Vagina (tissue), 2 donors: ENCODE measurements at regions not wholly inside any gene's neighbourhood (a gene's known extent, or its start where the extent isn't known, plus 50 kb on each side); places are given as distances from the start of the nearest gene placed in this dataset.
"Not testable (repeated sequence)": the region's sequence is repeated elsewhere in the genome, so short reads cannot be mapped to it uniquely, and the experiment has no call there.

Experiments used
- DNase-seq, 2 donors: peaks; one replicate each; pipeline ENCODE4 v3.0.0-alpha.2; 2017; ENCODE audit errors: extremely low spot score in 2 of 2
- H3K27ac ChIP-seq: fragments of 200-600 bp; sonication (generic); one replicate; pipeline ENCODE4 v1.5.1; 2019
- H3K27me3 ChIP-seq: fragments of 200-600 bp; sonication (generic); one replicate; pipeline ENCODE4 v1.5.1; 2019
- H3K36me3 ChIP-seq, 2 donors: fragments of 200-600 bp; sonication (generic); one replicate each; pipeline ENCODE4 v1.5.1; 2017 to 2019
- H3K4me1 ChIP-seq: fragments of 200-600 bp; sonication (generic); one replicate; pipeline ENCODE4 v1.5.1; 2019
- H3K4me3 ChIP-seq, 2 donors: fragments of 200-600 bp; sonication (generic); 1 replicate in 1 of 2; 2 replicates in 1 of 2; pipeline ENCODE4 v1.5.1; 2016 to 2019
- H3K9me3 ChIP-seq: fragments of 200-600 bp; sonication (generic); one replicate; pipeline ENCODE4 v1.5.1; 2019
- CTCF ChIP-seq, 3 experiments: fragments of 450-650 bp in 2 of 3; fragments of 200-600 bp in 1 of 3; sonication (generic) in 1 of 3; IDR thresholded peaks; one replicate each; pipeline ENCODE4 v1.5.1; 2017 to 2019; ENCODE audit warnings: antibody characterized with exemption in 3 of 3, mild to moderate bottlenecking in 2 of 3, moderate library complexity in 2 of 3
- POLR2A ChIP-seq, 2 donors: fragments of 450-650 bp; IDR thresholded peaks; one replicate each; pipeline ENCODE4 v1.6.1; 2017; ENCODE audit warnings: antibody characterized with exemption in 2 of 2, mild to moderate bottlenecking in 2 of 2, moderate library complexity in 2 of 2
- POLR2AphosphoS5 ChIP-seq, 2 donors: sonication (generic); formaldehyde crosslinking; IDR thresholded peaks; one replicate each; pipeline ENCODE4 v1.9.0; 2017; ENCODE audit warnings: antibody characterized with exemption in 2 of 2, mild to moderate bottlenecking in 2 of 2, low read depth in 1 of 2; ENCODE audit not compliant: insufficient read depth in 1 of 2
- intact Hi-C: fragments of 100-400 bp; cut with DNase I; formaldehyde crosslinking; loops from one replicate; pipeline ENCODE4 v1.15.1; 2023

- DNase-seq, H3K9me3 ChIP-seq, H3K27ac ChIP-seq, H3K36me3 ChIP-seq, H3K27me3 ChIP-seq, H3K4me1 ChIP-seq, intact Hi-C loops, H3K4me3 ChIP-seq: not testable (repeated sequence)
Measured at GRCh38 chr2:179385756-179386155, 121.1 kb upstream of the SESTD1 start.

GRCh38 chr2:179383975-179384374 lies 119.3 kb upstream of the SESTD1 start:
- Histone ChIP-seq H3K27me3 (no peaks in the 10 kb centered on the region), H3K9me3 (no peaks in the 10 kb centered on the region), H3K4me3 (no peak overlapping the region), H3K27ac (no peak overlapping the region), H3K4me1 (no peaks in the 10 kb centered on the region), H3K36me3 (no peaks in the 10 kb centered on the region)
- TF ChIP-seq POLR2A (IDR thresholded peaks at IDR 0.05) (no peak), POLR2AphosphoS5 (IDR thresholded peaks at IDR 0.05; ENCODE audit: insufficient read depth in 1 of 2, low read depth in 1 of 2) (no peak), CTCF (IDR thresholded peaks at IDR 0.05) (no peak)
- intact Hi-C loops: no loop called here
- DNase-seq: no peak

- Histone ChIP-seq H3K27me3 (no peaks in the 10 kb centered on the region), H3K9me3 (no peaks in the 10 kb centered on the region), H3K4me1 (no peaks in the 10 kb centered on the region), H3K27ac (no peak overlapping the region), H3K36me3 (no peaks in the 10 kb centered on the region), H3K4me3 (no peak overlapping the region)
- no peak for DNase-seq
- TF ChIP-seq POLR2AphosphoS5 (IDR thresholded peaks at IDR 0.05; ENCODE audit: insufficient read depth in 1 of 2, low read depth in 1 of 2): no peak
- TF ChIP-seq CTCF (IDR thresholded peaks at IDR 0.05): no peak
- no peak for TF ChIP-seq POLR2A (IDR thresholded peaks at IDR 0.05)
- intact Hi-C loops: no loop called here
Measured at GRCh38 chr2:179377296-179377695, 112.7 kb upstream of the SESTD1 start.

- Histone ChIP-seq H3K4me3 (no peak overlapping the region), H3K27me3 (no peaks in the 10 kb centered on the region), H3K9me3 (no peaks in the 10 kb centered on the region), H3K27ac (no peak overlapping the region), H3K4me1 (no peaks in the 10 kb centered on the region), H3K36me3 (no peaks in the 10 kb centered on the region)
- intact Hi-C loops: no loop called here
- no peak for DNase-seq
- TF ChIP-seq CTCF (IDR thresholded peaks at IDR 0.05) (no peak), POLR2AphosphoS5 (IDR thresholded peaks at IDR 0.05; ENCODE audit: insufficient read depth in 1 of 2, low read depth in 1 of 2) (no peak), POLR2A (IDR thresholded peaks at IDR 0.05) (no peak)
Measured at GRCh38 chr2:179376881-179377280, 112.2 kb upstream of the SESTD1 start.

- Histone ChIP-seq H3K9me3 (no peaks in the 10 kb centered on the region), H3K36me3 (no peaks in the 10 kb centered on the region), H3K4me1 (no peaks in the 10 kb centered on the region), H3K27ac (no peak overlapping the region), H3K27me3 (no peaks in the 10 kb centered on the region), H3K4me3 (no peak overlapping the region)
- intact Hi-C loops: no loop called here
- TF ChIP-seq POLR2A (IDR thresholded peaks at IDR 0.05) (no peak), CTCF (IDR thresholded peaks at IDR 0.05) (no peak), POLR2AphosphoS5 (IDR thresholded peaks at IDR 0.05; ENCODE audit: insufficient read depth in 1 of 2, low read depth in 1 of 2) (no peak)
- DNase-seq: no peak
Measured at GRCh38 chr2:179373816-179374215, 109.2 kb upstream of the SESTD1 start.

GRCh38 chr2:179365561-179365960 lies 100.9 kb upstream of the SESTD1 start:
- H3K4me3 ChIP-seq, DNase-seq, H3K27ac ChIP-seq, H3K27me3 ChIP-seq, H3K9me3 ChIP-seq, intact Hi-C loops, H3K36me3 ChIP-seq, H3K4me1 ChIP-seq: not testable (repeated sequence)
